Endothelial cell of umbilical vein (primary cell): ENCODE measurements at regions not wholly inside any gene's neighbourhood (a gene's known extent, or its start where the extent isn't known, plus 50 kb on each side); places are given as distances from the start of the nearest gene placed in this dataset.

Source experiments
- BruUV-seq: library from RNA; stranded (reverse); fragments of 400-500 nt; replicated peaks from 2 replicates; lab custom pipeline; 2021; lab: Mats Ljungman, UMichigan
- CTCF ChIA-PET: fragments of 300-600, 350-600 bp; sonication (Branson Sonifier 250); formaldehyde crosslinking; loops from one replicate; lab custom pipeline; 2021; ENCODE audit warnings: antibody characterized with exemption, inconsistent platforms; lab: Charles Lee
- POLR2A ChIA-PET: fragments of 300-600, 350-600 bp; sonication (Branson Sonifier 250); formaldehyde crosslinking; loops from one replicate; lab custom pipeline; 2021; ENCODE audit warnings: antibody characterized with exemption, inconsistent platforms; lab: Charles Lee
- DNase-seq: peaks from one replicate; pipeline ENCODE4 v3.0.0-alpha.2; 2011; ENCODE audit warnings: low read depth, low spot score
- FAIRE-seq: peaks from 2 replicates; lab custom pipeline; 2011; peaks lifted over from hg19 to GRCh38; lab: Jason Lieb, UNC
- H2AFZ ChIP-seq: 2 replicates; pipeline ENCODE4 v1.6.0; 2012; ENCODE audit warnings: low read depth, low read length, control low read depth, inconsistent platforms
- H3K27ac ChIP-seq: 2 replicates; pipeline ENCODE4 v1.5.1; 2011; ENCODE audit warnings: low read depth, mild to moderate bottlenecking, control low read depth, low read length, moderate library complexity; ENCODE audit not compliant: insufficient read depth
- H3K27me3 ChIP-seq, 2 experiments: 2 replicates each; pipeline versions ENCODE4 v1.6.0 to v1.6.1; 2011; ENCODE audit warnings: low read length in 2 of 2, mixed read lengths in 1 of 2; ENCODE audit not compliant: control insufficient read depth in 2 of 2, insufficient read depth in 2 of 2
- H3K36me3 ChIP-seq, 2 experiments: 2 replicates in 1 of 2; 3 replicates in 1 of 2; pipeline ENCODE4 v1.5.1; 2011; ENCODE audit warnings: low read length in 2 of 2, mild to moderate bottlenecking in 1 of 2, moderate library complexity in 1 of 2; ENCODE audit not compliant: control insufficient read depth in 2 of 2, insufficient read depth in 2 of 2; ENCODE audit errors: extremely low read depth in 1 of 2
- H3K4me1 ChIP-seq: 3 replicates; pipeline ENCODE4 v1.5.1; 2011; ENCODE audit warnings: mild to moderate bottlenecking, low read length; ENCODE audit not compliant: control insufficient read depth, insufficient read depth; ENCODE audit errors: extremely low read depth
- H3K4me2 ChIP-seq: 2 replicates; pipeline ENCODE4 v1.6.1; 2011; ENCODE audit warnings: low read length, control low read depth, mixed read lengths; ENCODE audit not compliant: insufficient read depth
- H3K4me3 ChIP-seq, 3 experiments: fragments of 200-600 bp in 1 of 3; sonication (generic), shearing (Covaris generic) in 1 of 3; replicated peaks in 1 of 3; 2 replicates each; pipeline ENCODE4 v1.5.1; 2011 to 2016; ENCODE audit warnings: control low read depth in 3 of 3, low read length in 3 of 3, mild to moderate bottlenecking in 2 of 3, inconsistent platforms in 1 of 3, low read depth in 1 of 3, moderate library complexity in 1 of 3; ENCODE audit not compliant: insufficient read depth in 1 of 3
- H3K79me2 ChIP-seq: 2 replicates; pipeline ENCODE4 v1.6.0; 2012; ENCODE audit warnings: low read length, inconsistent platforms; ENCODE audit not compliant: control insufficient read depth, insufficient read depth
- H3K9ac ChIP-seq: replicated peaks from 2 replicates; pipeline ENCODE3; 2011; ENCODE audit warnings: low read length, control low read depth; ENCODE audit not compliant: insufficient read depth; ENCODE audit errors: extremely low read depth
- H3K9me1 ChIP-seq: replicated peaks from 3 replicates; pipeline ENCODE4 v1.6.0; 2011; ENCODE audit warnings: mild to moderate bottlenecking, low read length; ENCODE audit not compliant: control insufficient read depth, insufficient read depth; ENCODE audit errors: extremely low read depth
- H3K9me3 ChIP-seq: replicated peaks from 2 replicates; pipeline ENCODE4 v1.5.1; 2012; ENCODE audit warnings: low read length, inconsistent platforms; ENCODE audit not compliant: control insufficient read depth, insufficient read depth
- H4K20me1 ChIP-seq: replicated peaks from 2 replicates; pipeline ENCODE3; 2011; ENCODE audit warnings: mild to moderate bottlenecking, low read length; ENCODE audit not compliant: control insufficient read depth, insufficient read depth; ENCODE audit errors: extremely low read depth
- CTCF ChIP-seq, 2 donors: IDR thresholded peaks; 1 replicate in 1 of 2; 2 replicates in 1 of 2; pipeline ENCODE4 v1.5.1; 2011; ENCODE audit warnings: low read length in 2 of 2, mild to moderate bottlenecking in 2 of 2, moderate library complexity in 2 of 2, control low read depth in 1 of 2, inconsistent platforms in 1 of 2, low read depth in 1 of 2; ENCODE audit not compliant: insufficient read depth in 1 of 2; ENCODE audit errors: extremely low read depth in 1 of 2
- EZH2 ChIP-seq: IDR thresholded peaks from 2 replicates; pipeline ENCODE4 v1.6.1; 2012; ENCODE audit warnings: borderline replicate concordance, low read depth, mild to moderate bottlenecking, moderate library complexity, low read length, inconsistent platforms; ENCODE audit not compliant: severe bottlenecking
- FOS ChIP-seq: IDR thresholded peaks from 2 replicates; pipeline ENCODE4 v1.6.1; 2011; ENCODE audit warnings: mild to moderate bottlenecking, low read length, moderate library complexity, borderline replicate concordance; ENCODE audit not compliant: insufficient read depth
- GATA2 ChIP-seq: IDR thresholded peaks from 2 replicates; pipeline ENCODE4 v1.7.0; 2011; ENCODE audit warnings: low read depth, mild to moderate bottlenecking, moderate library complexity, mixed read lengths, low read length; ENCODE audit not compliant: insufficient read length, insufficient read depth
- JUN ChIP-seq: IDR thresholded peaks from 2 replicates; pipeline ENCODE4 v1.6.1; 2011; ENCODE audit warnings: borderline replicate concordance, low read depth; ENCODE audit not compliant: insufficient read length, insufficient read depth
- MAX ChIP-seq: IDR thresholded peaks from 2 replicates; pipeline ENCODE4 v1.6.1; 2011; ENCODE audit not compliant: insufficient read depth, insufficient read length
- POLR2A ChIP-seq: IDR thresholded peaks from 2 replicates; pipeline ENCODE4 v1.6.1; 2012; ENCODE audit warnings: low read depth, mild to moderate bottlenecking, control low read depth, low read length
- POLR2AphosphoS5 ChIP-seq: IDR thresholded peaks from 2 replicates; pipeline ENCODE4 v1.6.1; 2012; ENCODE audit warnings: low read depth, mild to moderate bottlenecking, control low read depth, low read length, moderate library complexity; ENCODE audit not compliant: insufficient read depth
- dilution Hi-C: fragments of 300-500 bp; cut with MboI; formaldehyde crosslinking; loops from one replicate; pipeline ENCODE4 v1.15.0; 2019; ENCODE audit warnings: low sequenced_read_pairs; ENCODE audit not compliant: extremely low pct_ligation_motif_present
- intact Hi-C: fragments of 100-400 bp; cut with micrococcal nuclease; formaldehyde crosslinking; loops from one replicate; pipeline ENCODE4 v1.10.0; 2022

- TF ChIP-seq JUN (no peak), MAX (no peak), FOS (no peak), POLR2AphosphoS5 (no peak), EZH2 (no peak), POLR2A (no peak), CTCF (IDR thresholded peaks at IDR 0.05; ENCODE audit: extremely low read depth in 1 of 2, insufficient read depth in 1 of 2, low read depth in 1 of 2, low read length in 2 of 2) (no peak), GATA2 (no peak)
- Histone ChIP-seq H3K4me3 (no peak overlapping the region), H3K27me3 (no peaks in the 10 kb centered on the region), H3K4me1 (no peaks in the 10 kb centered on the region), H3K79me2 (no peaks in the 10 kb centered on the region), H3K27ac (no peak overlapping the region), H3K9me3 (no peaks in the 10 kb centered on the region), H3K9me1 (no peaks in the 10 kb centered on the region), H2AFZ (no peak overlapping the region), H3K9ac (no peak overlapping the region), H3K4me2 (no peak overlapping the region), H3K36me3 (no peaks in the 10 kb centered on the region), H4K20me1 (no peaks in the 10 kb centered on the region)
- dilution Hi-C loops (no loop called here), intact Hi-C loops (no loop called here)
- POLR2A ChIA-PET: no interaction called here
- FAIRE-seq: no peak
- BruUV-seq: no TSS peak
- DNase-seq: no peak
- CTCF ChIA-PET: no interaction called here
Observed at GRCh38 chr1:190699165-190699564, 221.5 kb upstream of the BRINP3 start.
